NB4 (cell line): ENCODE measurements at regions not wholly inside any gene's neighbourhood (a gene's known extent, or its start where the extent isn't known, plus 50 kb on each side); places are given as distances from the start of the nearest gene placed in this dataset.
A peak's percentile ranks its signal among the peaks of the same experiment; 100 is the strongest.

ENCODE experiments used
- DNase-seq: peaks from one replicate; pipeline ENCODE4 v3.0.0; 2010; ENCODE audit warnings: low read depth
- H3K4me3 ChIP-seq: one replicate; pipeline ENCODE4 v1.5.1; 2011; ENCODE audit warnings: mild to moderate bottlenecking, low read depth, low read length, moderate library complexity
- CTCF ChIP-seq: IDR thresholded peaks from one replicate; pipeline ENCODE4 v1.5.1; 2012; ENCODE audit warnings: low read depth, low read length
- MAX ChIP-seq: IDR thresholded peaks from 2 replicates; pipeline ENCODE4 v1.6.1; 2011; ENCODE audit warnings: low read depth, low read length
- MYC ChIP-seq: IDR thresholded peaks from 2 replicates; pipeline ENCODE4 v1.6.1; 2011; ENCODE audit warnings: low read depth, low read length
- POLR2A ChIP-seq: IDR thresholded peaks from 2 replicates; pipeline ENCODE4 v1.6.1; 2011; ENCODE audit warnings: mild to moderate bottlenecking; ENCODE audit not compliant: insufficient read length; ENCODE audit errors: extremely low read depth

GRCh38 chr14:61622051-61622450, 73.3 kb upstream of the HIF1A start:
- no peak for TF ChIP-seq POLR2A
- TF ChIP-seq MAX = no peak
- TF ChIP-seq MYC = no peak
- no peak for TF ChIP-seq CTCF
- H3K4me3 ChIP-seq = no peak overlapping the region
- no peak for DNase-seq

GRCh38 chr14:61623927-61624326, 71.4 kb upstream of the HIF1A start:
- DNase-seq = no peak
- no peak overlapping the region for H3K4me3 ChIP-seq
- TF ChIP-seq MAX (no peak), MYC (no peak), POLR2A (no peak), CTCF (no peak)

GRCh38 chr14:61625165-61625564, 70.1 kb upstream of the HIF1A start:
- peak; percentile 9 for DNase-seq
- H3K4me3 ChIP-seq = no peak overlapping the region
- no peak for TF ChIP-seq CTCF
- TF ChIP-seq POLR2A = no peak
- TF ChIP-seq MAX = no peak
- TF ChIP-seq MYC = no peak

GRCh38 chr14:61627612-61628011, 67.7 kb upstream of the HIF1A start:
- DNase-seq = no peak
- TF ChIP-seq MAX = no peak
- no peak for TF ChIP-seq CTCF
- no peak for TF ChIP-seq POLR2A
- no peak for TF ChIP-seq MYC
- no peak overlapping the region for H3K4me3 ChIP-seq

- no peak overlapping the region for H3K4me3 ChIP-seq
- DNase-seq = no peak
- TF ChIP-seq CTCF (no peak), POLR2A (no peak), MAX (no peak), MYC (no peak)
Observed at GRCh38 chr14:61628016-61628725, 67.1 kb upstream of the HIF1A start.
